ENCODE measurements at regions not wholly inside any gene's neighbourhood (a gene's known extent, or its start where the extent isn't known, plus 50 kb on each side); places are given as distances from the start of the nearest gene placed in this dataset.

- intact Hi-C loops (cut with DNase I) = no loop called here
- Histone ChIP-seq H3K9me3 (ENCODE audit: control insufficient read depth, low read length) (no peaks in the 10 kb centered on the region), H3K4me1 (ENCODE audit: control insufficient read depth, insufficient read depth, low read length) (no peaks in the 10 kb centered on the region), H3K27ac (ENCODE audit: low read length) (no peak overlapping the region), H3K27me3 (ENCODE audit: control insufficient read depth, insufficient read depth) (no peaks in the 10 kb centered on the region), H3K4me3 (ENCODE audit: low read length) (no peak overlapping the region)
- 77% methylated on average over 2 of the region's 2 CpGs for WGBS
- ATAC-seq = no peak
- DNase-seq = no peak
Measured at GRCh38 chr3:76372497-76372896, 587.1 kb upstream of the ZNF717 start.

DNA sequence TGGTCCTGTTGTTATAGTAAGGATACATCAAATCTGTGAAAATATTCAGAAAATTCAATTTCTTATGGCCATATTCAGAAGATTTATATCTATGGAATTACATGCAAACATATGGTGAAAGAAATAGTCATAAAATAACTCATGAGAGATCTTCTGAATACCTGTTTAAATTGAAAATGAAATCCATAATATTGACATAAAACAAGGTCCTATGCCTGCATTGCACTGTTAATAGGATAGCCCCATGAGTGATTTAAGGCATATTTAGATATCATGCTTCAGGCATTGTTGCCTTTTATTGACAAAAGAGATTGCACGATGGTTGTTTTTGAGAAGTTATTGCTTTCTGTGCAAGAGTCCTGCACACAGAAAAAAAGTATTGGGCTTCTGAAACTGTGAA lies 591.7 kb upstream of the ZNF717 start:
- no peak for ATAC-seq
- WGBS = 75% methylated on average over 1 of the region's 1 CpG
- H3K9me3 ChIP-seq (ENCODE audit: control insufficient read depth, low read length) = no peaks in the 10 kb centered on the region
- H3K4me3 ChIP-seq (ENCODE audit: low read length) = no peak overlapping the region
- no peaks in the 10 kb centered on the region for H3K27me3 ChIP-seq (ENCODE audit: control insufficient read depth, insufficient read depth)
- no peak for DNase-seq
- no peak overlapping the region for H3K27ac ChIP-seq (ENCODE audit: low read length)
- H3K4me1 ChIP-seq (ENCODE audit: control insufficient read depth, insufficient read depth, low read length) = no peaks in the 10 kb centered on the region
- intact Hi-C loops (cut with DNase I) = no loop called here

DNA sequence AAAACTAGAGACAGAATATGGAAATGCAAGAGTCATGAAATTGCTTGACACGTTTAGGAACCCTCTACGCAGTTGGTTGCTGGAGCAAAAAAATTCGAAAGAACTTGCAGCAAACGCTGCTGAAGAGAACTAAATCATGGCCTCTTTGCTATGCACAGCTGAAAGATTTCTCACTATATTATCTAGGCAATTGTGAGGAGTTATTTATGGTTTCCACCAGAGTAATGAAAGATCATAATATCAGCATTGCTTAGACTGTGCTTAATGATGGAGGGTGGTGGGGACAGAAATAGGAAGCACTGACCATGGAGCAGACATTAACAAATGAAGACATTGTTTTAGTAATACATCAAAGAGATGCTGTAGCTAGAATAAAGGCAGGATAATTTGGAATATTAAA lies 593.4 kb upstream of the ZNF717 start:
- H3K4me1 ChIP-seq (ENCODE audit: control insufficient read depth, insufficient read depth, low read length) = no peaks in the 10 kb centered on the region
- no peak for ATAC-seq
- H3K4me3 ChIP-seq (ENCODE audit: low read length) = no peak overlapping the region
- intact Hi-C loops (cut with DNase I) = no loop called here
- no peak for DNase-seq
- WGBS = 62% methylated on average over 4 of the region's 4 CpGs
- H3K27me3 ChIP-seq (ENCODE audit: control insufficient read depth, insufficient read depth) = no peaks in the 10 kb centered on the region
- no peaks in the 10 kb centered on the region for H3K9me3 ChIP-seq (ENCODE audit: control insufficient read depth, low read length)
- H3K27ac ChIP-seq (ENCODE audit: low read length) = no peak overlapping the region

GRCh38 chr3:76383781-76384180 lies 598.4 kb upstream of the ZNF717 start:
- Histone ChIP-seq H3K4me1 (ENCODE audit: control insufficient read depth, insufficient read depth, low read length) (no peaks in the 10 kb centered on the region), H3K9me3 (ENCODE audit: control insufficient read depth, low read length) (no peaks in the 10 kb centered on the region), H3K27me3 (ENCODE audit: control insufficient read depth, insufficient read depth) (no peaks in the 10 kb centered on the region), H3K4me3 (ENCODE audit: low read length) (no peak overlapping the region), H3K27ac (ENCODE audit: low read length) (no peak overlapping the region)
- intact Hi-C loops (cut with DNase I) = no loop called here
- DNase-seq = peak; percentile 28 to 36 (median 28)
- peak; percentile 82 to 87 for ATAC-seq
- WGBS = 36% methylated on average over 6 of the region's 6 CpGs

DNA sequence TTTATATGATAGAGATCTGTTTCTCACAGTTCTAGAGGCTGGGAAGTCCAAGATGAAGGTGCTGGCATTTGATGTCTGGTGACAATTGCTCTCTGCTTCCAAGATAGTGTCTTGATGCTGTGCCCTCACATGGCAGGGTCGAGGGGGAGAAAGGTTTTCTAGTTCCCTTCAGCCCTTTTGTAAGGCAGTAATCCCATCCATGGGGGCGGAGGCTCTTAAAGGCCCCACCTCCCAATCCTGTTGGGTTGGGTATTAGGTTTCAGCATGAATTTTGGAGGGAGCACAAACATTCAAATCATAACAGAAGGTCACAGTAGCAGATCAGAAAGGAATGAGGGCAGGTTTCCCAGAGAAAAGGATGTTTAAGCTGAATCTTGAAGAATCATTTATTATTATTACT lies 601.7 kb upstream of the ZNF717 start:
- H3K4me1 ChIP-seq (ENCODE audit: control insufficient read depth, insufficient read depth, low read length) = no peaks in the 10 kb centered on the region
- no peak for DNase-seq
- no peaks in the 10 kb centered on the region for H3K27me3 ChIP-seq (ENCODE audit: control insufficient read depth, insufficient read depth)
- 70% methylated on average over 2 of the region's 2 CpGs for WGBS
- no peak overlapping the region for H3K27ac ChIP-seq (ENCODE audit: low read length)
- intact Hi-C loops (cut with DNase I) = no loop called here
- no peaks in the 10 kb centered on the region for H3K9me3 ChIP-seq (ENCODE audit: control insufficient read depth, low read length)
- no peak for ATAC-seq
- H3K4me3 ChIP-seq (ENCODE audit: low read length) = no peak overlapping the region

GRCh38 chr3:76400141-76400540 lies 614.8 kb upstream of the ZNF717 start:
- Histone ChIP-seq H3K4me1 (ENCODE audit: control insufficient read depth, insufficient read depth, low read length) (no peaks in the 10 kb centered on the region), H3K27ac (ENCODE audit: low read length) (no peak overlapping the region), H3K4me3 (ENCODE audit: low read length) (no peak overlapping the region), H3K27me3 (ENCODE audit: control insufficient read depth, insufficient read depth) (no peaks in the 10 kb centered on the region), H3K9me3 (ENCODE audit: control insufficient read depth, low read length) (no peaks in the 10 kb centered on the region)
- intact Hi-C loops (cut with DNase I) = no loop called here
- DNase-seq = no peak
- ATAC-seq = no peak
- 43% methylated on average over 1 of the region's 1 CpG for WGBS

DNA sequence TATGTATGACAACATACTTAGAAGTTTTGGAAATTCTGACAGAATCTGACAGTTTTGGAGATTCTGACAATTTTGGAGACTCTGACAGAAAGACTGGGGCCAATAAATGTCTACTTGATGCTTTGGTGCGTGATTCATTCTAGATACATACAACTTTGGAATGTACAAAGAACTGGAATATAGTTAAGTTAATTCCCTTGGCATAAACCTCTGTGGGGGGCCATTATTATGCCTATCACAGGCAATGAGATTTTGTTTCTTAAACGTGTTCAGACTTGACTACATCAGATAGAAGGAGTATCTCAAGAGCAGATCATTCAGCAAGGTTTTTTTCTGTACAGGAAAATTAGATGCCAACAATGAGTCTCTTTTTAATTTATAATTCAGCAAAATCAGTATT lies 617.6 kb upstream of the ZNF717 start:
- no peak overlapping the region for H3K27ac ChIP-seq (ENCODE audit: low read length)
- H3K9me3 ChIP-seq (ENCODE audit: control insufficient read depth, low read length) = no peaks in the 10 kb centered on the region
- H3K27me3 ChIP-seq (ENCODE audit: control insufficient read depth, insufficient read depth) = no peaks in the 10 kb centered on the region
- no peak overlapping the region for H3K4me3 ChIP-seq (ENCODE audit: low read length)
- ATAC-seq (no peak), DNase-seq (no peak)
- 49% methylated on average over 2 of the region's 2 CpGs for WGBS
- H3K4me1 ChIP-seq (ENCODE audit: control insufficient read depth, insufficient read depth, low read length) = no peaks in the 10 kb centered on the region
- intact Hi-C loops (cut with DNase I) = no loop called here

DNA sequence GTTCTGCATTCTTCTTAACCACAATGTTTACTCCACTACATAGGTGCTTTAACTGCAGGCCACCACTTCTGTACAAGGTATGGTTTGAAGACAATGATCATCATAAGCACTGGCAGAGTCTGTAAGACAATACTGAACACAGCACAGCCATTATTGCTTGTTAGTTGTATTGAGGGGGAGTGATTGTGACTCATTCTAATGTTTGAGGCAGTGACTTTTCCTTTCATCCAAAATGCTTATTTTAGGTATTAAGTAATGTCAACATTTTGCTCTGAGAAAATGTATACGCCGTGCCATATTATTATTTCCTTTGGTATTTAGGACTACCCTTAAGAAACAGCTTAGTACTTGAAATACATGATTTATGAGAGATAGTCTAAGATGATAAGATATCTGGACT lies 618.2 kb upstream of the ZNF717 start:
- DNase-seq = no peak
- intact Hi-C loops (cut with DNase I) = no loop called here
- 64% methylated on average over 2 of the region's 2 CpGs for WGBS
- no peaks in the 10 kb centered on the region for H3K4me1 ChIP-seq (ENCODE audit: control insufficient read depth, insufficient read depth, low read length)
- no peak for ATAC-seq
- no peak overlapping the region for H3K27ac ChIP-seq (ENCODE audit: low read length)
- H3K9me3 ChIP-seq (ENCODE audit: control insufficient read depth, low read length) = no peaks in the 10 kb centered on the region
- no peaks in the 10 kb centered on the region for H3K27me3 ChIP-seq (ENCODE audit: control insufficient read depth, insufficient read depth)
- no peak overlapping the region for H3K4me3 ChIP-seq (ENCODE audit: low read length)

- H3K9me3 ChIP-seq (ENCODE audit: control insufficient read depth, low read length) = no peaks in the 10 kb centered on the region
- H3K27ac ChIP-seq (ENCODE audit: low read length) = no peak overlapping the region
- intact Hi-C loops (cut with DNase I) = no loop called here
- ATAC-seq = no peak
- WGBS = 74% methylated on average over 1 of the region's 1 CpG
- H3K4me3 ChIP-seq (ENCODE audit: low read length) = no peak overlapping the region
- no peak for DNase-seq
- no peaks in the 10 kb centered on the region for H3K27me3 ChIP-seq (ENCODE audit: control insufficient read depth, insufficient read depth)
- no peaks in the 10 kb centered on the region for H3K4me1 ChIP-seq (ENCODE audit: control insufficient read depth, insufficient read depth, low read length)
Measured at GRCh38 chr3:76405196-76405595, 619.8 kb upstream of the ZNF717 start.

- ATAC-seq (no peak), DNase-seq (no peak)
- no peaks in the 10 kb centered on the region for H3K27me3 ChIP-seq (ENCODE audit: control insufficient read depth, insufficient read depth)
- no peak overlapping the region for H3K27ac ChIP-seq (ENCODE audit: low read length)
- whole genome bisulfite sequencing = 39% methylated on average over 3 of the region's 3 CpGs
- no peaks in the 10 kb centered on the region for H3K4me1 ChIP-seq (ENCODE audit: control insufficient read depth, insufficient read depth, low read length)
- no peaks in the 10 kb centered on the region for H3K9me3 ChIP-seq (ENCODE audit: control insufficient read depth, low read length)
- H3K4me3 ChIP-seq (ENCODE audit: low read length) = no peak overlapping the region
- intact Hi-C loops (cut with DNase I) = no loop called here
Measured at GRCh38 chr3:76410762-76411281, 625.5 kb upstream of the ZNF717 start.

DNA sequence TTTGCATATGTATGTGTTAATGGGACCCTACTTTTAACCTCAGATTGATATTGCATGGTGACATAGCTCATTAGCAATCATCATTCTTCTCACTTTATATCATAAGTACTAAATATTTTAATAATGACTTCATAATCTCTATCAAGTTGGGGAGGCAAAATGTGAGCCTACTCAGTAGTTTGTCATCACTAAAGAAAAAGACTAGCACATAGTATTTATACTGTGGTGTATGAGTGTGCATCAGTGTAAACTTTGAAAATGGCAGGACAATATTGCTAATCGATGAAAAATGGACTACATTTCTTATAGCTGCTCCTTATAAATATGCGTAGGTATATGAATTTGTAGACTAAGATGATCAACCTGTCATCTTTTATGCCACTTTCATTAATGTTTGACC lies 624.5 kb upstream of the ROBO2 start:
- Histone ChIP-seq H3K4me1 (ENCODE audit: control insufficient read depth, insufficient read depth, low read length) (no peaks in the 10 kb centered on the region), H3K27me3 (ENCODE audit: control insufficient read depth, insufficient read depth) (no peaks in the 10 kb centered on the region), H3K27ac (ENCODE audit: low read length) (no peak overlapping the region), H3K4me3 (ENCODE audit: low read length) (no peak overlapping the region), H3K9me3 (ENCODE audit: control insufficient read depth, low read length) (no peaks in the 10 kb centered on the region)
- intact Hi-C loops (cut with DNase I) = no loop called here
- DNase-seq (no peak), ATAC-seq (no peak)
- 76% methylated on average over 2 of the region's 2 CpGs for WGBS

GRCh38 chr3:76429581-76430177 lies 610.2 kb upstream of the ROBO2 start:
- Histone ChIP-seq H3K4me3 (ENCODE audit: low read length) (no peak overlapping the region), H3K9me3 (ENCODE audit: control insufficient read depth, low read length) (no peaks in the 10 kb centered on the region), H3K4me1 (ENCODE audit: control insufficient read depth, insufficient read depth, low read length) (no peaks in the 10 kb centered on the region), H3K27ac (ENCODE audit: low read length) (no peak overlapping the region), H3K27me3 (ENCODE audit: control insufficient read depth, insufficient read depth) (no peaks in the 10 kb centered on the region)
- no peak for ATAC-seq
- intact Hi-C loops (cut with DNase I) = no loop called here
- no peak for DNase-seq
- 54% methylated on average over 2 of the region's 2 CpGs for WGBS
